ENCODE measurements at regions not wholly inside any gene's neighbourhood (a gene's known extent, or its start where the extent isn't known, plus 50 kb on each side); places are given as distances from the start of the nearest gene placed in this dataset.

DNA sequence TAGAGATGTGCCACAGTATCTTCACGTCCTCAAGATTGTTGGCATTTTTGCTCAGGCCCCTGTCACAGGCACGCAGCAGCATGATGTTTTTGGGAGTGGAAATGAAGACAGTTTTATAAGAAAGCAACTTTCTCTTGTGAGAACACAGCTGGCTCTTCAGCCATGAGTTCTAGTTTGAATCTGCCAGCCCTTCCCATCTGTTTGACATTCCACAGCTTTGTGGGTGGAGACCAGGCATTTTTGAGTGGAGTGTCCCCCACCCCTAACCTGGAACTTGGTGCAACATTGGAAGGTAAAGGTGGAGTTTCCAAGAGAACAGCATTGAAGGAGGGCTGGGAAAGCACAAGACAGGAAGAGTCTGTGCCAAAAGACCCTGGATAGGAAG is 253.1 kb upstream of the IGFBP3 start:
- H3K4me3 ChIP-seq (ENCODE audit: low read depth in 1 of 2, low read length in 2 of 2), result no peak overlapping the region
- no peaks in the 10 kb centered on the region for H3K9me3 ChIP-seq (ENCODE audit: control insufficient read depth in 2 of 2, insufficient read depth in 1 of 2, low read depth in 1 of 2, low read length in 1 of 2)
- WGBS, 2 donors, result 72 to 80% methylated on average over 2 of the region's 2 CpGs
- H3K36me3 ChIP-seq (ENCODE audit: control insufficient read depth in 2 of 2, insufficient read depth in 2 of 2, low read length in 1 of 2), result no peaks in the 10 kb centered on the region
- H3K27me3 ChIP-seq (ENCODE audit: control insufficient read depth in 1 of 2, insufficient read depth in 2 of 2, low read length in 2 of 2), result no peaks in the 10 kb centered on the region
- no peak overlapping the region for H3K27ac ChIP-seq (ENCODE audit: low read depth in 2 of 2, low read length in 1 of 2)
- no peaks in the 10 kb centered on the region for H3K4me1 ChIP-seq (ENCODE audit: control insufficient read depth in 2 of 2, insufficient read depth in 2 of 2, low read length in 1 of 2)

DNA sequence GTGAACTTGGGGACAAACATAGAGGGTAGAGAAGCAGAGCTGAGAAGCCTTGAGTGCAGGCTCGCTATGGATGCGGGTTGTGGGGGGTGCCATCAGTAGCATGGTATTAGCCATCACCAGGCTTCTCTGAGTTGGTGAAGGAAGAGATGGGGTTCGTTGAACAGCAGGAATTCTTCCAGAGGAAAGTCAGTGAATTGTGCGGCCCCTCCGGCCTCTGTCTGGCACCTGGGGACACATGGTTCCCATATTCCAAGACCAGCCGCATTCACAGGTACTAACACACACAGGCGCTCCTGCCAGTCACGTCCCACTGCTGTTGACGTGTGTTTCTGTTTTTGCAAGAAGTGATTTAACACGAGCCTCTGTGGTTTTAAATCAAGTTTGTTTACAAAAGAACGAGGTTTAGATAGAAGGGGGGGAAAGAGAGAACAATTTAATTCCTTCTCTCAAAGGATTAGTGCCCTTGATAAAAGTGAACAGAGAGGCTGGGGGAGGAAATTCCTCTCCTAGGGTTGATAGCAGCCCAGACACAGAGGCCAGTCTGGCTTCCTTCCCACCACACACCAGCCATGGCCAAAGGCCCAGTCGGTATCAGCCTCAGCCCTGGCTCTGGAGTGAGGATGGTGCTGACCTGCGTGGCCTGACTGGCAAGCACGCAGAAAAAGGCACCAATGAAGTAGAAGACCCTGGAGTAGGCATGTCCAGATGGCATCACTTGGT is 252.6 kb upstream of the IGFBP3 start:
- 62 to 69% methylated on average over 14 of the region's 14 CpGs for WGBS, 2 donors
- H3K4me3 ChIP-seq (ENCODE audit: low read depth in 1 of 2, low read length in 2 of 2), result no peak overlapping the region

DNA sequence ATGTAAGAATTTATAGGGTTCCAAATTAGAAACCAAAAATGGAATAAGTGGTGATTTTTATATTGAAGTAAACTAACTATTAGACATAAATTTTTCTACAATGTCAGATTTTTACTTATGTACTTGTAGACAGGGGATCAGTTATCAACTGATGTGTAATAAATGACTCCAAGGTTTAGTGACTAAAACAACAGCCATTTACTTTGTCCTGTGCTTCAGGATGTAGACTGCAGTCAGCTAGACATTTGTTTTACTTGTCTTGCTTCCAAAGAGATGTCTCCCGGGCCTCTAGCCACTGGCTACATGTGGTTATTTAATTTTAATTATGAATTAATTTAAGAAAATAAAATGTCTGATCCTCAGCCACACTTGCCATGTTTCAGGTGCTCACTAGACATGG is 249.7 kb upstream of the IGFBP3 start:
- H3K27me3 ChIP-seq (ENCODE audit: control insufficient read depth in 1 of 2, insufficient read depth in 2 of 2, low read length in 2 of 2), result no peaks in the 10 kb centered on the region
- no peak overlapping the region for H3K27ac ChIP-seq (ENCODE audit: low read depth in 2 of 2, low read length in 1 of 2)
- no peaks in the 10 kb centered on the region for H3K4me1 ChIP-seq (ENCODE audit: control insufficient read depth in 2 of 2, insufficient read depth in 2 of 2, low read length in 1 of 2)
- H3K4me3 ChIP-seq (ENCODE audit: low read depth in 1 of 2, low read length in 2 of 2), result no peak overlapping the region
- no peaks in the 10 kb centered on the region for H3K36me3 ChIP-seq (ENCODE audit: control insufficient read depth in 2 of 2, insufficient read depth in 2 of 2, low read length in 1 of 2)
- H3K9me3 ChIP-seq (ENCODE audit: control insufficient read depth in 2 of 2, insufficient read depth in 1 of 2, low read depth in 1 of 2, low read length in 1 of 2), result no peaks in the 10 kb centered on the region
- WGBS, 2 donors, result 43 to 63% methylated on average over 1 of the region's 1 CpG

More for the DNA sequence above, 252.6 kb upstream of the IGFBP3 start:
- H3K36me3 ChIP-seq (ENCODE audit: control insufficient read depth in 2 of 2, insufficient read depth in 2 of 2, low read length in 1 of 2), result no peaks in the 10 kb centered on the region
- H3K27me3 ChIP-seq (ENCODE audit: control insufficient read depth in 1 of 2, insufficient read depth in 2 of 2, low read length in 2 of 2), result no peaks in the 10 kb centered on the region
- no peaks in the 10 kb centered on the region for H3K9me3 ChIP-seq (ENCODE audit: control insufficient read depth in 2 of 2, insufficient read depth in 1 of 2, low read depth in 1 of 2, low read length in 1 of 2)
- no peaks in the 10 kb centered on the region for H3K4me1 ChIP-seq (ENCODE audit: control insufficient read depth in 2 of 2, insufficient read depth in 2 of 2, low read length in 1 of 2)
- H3K27ac ChIP-seq (ENCODE audit: low read depth in 2 of 2, low read length in 1 of 2), result no peak overlapping the region

DNA sequence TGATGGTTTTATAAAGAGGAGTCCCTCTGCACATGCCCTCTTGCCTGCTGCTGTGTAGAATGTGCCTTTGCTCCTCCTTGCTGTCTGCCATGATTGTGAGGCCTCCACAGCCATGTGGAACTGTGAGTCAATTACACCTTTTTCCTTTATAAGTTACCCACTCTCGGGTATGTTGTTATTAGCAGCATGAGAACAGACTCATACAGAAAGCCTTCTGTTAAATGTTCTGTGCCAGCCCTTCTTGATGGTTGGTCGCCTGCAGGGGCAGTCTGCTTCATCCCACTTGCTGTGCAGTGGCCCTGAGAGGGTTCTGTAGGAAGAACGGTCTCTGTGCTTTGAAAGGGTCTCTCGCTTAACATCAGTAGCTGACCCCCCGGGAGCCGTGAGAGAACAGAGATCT is 248.9 kb upstream of the IGFBP3 start:
- 85 to 88% methylated on average over 6 of the region's 6 CpGs for WGBS, 2 donors
- no peak overlapping the region for H3K4me3 ChIP-seq (ENCODE audit: low read depth in 1 of 2, low read length in 2 of 2)
- H3K27me3 ChIP-seq (ENCODE audit: control insufficient read depth in 1 of 2, insufficient read depth in 2 of 2, low read length in 2 of 2), result no peaks in the 10 kb centered on the region
- no peaks in the 10 kb centered on the region for H3K9me3 ChIP-seq (ENCODE audit: control insufficient read depth in 2 of 2, insufficient read depth in 1 of 2, low read depth in 1 of 2, low read length in 1 of 2)
- H3K4me1 ChIP-seq (ENCODE audit: control insufficient read depth in 2 of 2, insufficient read depth in 2 of 2, low read length in 1 of 2), result no peaks in the 10 kb centered on the region
- no peaks in the 10 kb centered on the region for H3K36me3 ChIP-seq (ENCODE audit: control insufficient read depth in 2 of 2, insufficient read depth in 2 of 2, low read length in 1 of 2)
- H3K27ac ChIP-seq (ENCODE audit: low read depth in 2 of 2, low read length in 1 of 2), result no peak overlapping the region

DNA sequence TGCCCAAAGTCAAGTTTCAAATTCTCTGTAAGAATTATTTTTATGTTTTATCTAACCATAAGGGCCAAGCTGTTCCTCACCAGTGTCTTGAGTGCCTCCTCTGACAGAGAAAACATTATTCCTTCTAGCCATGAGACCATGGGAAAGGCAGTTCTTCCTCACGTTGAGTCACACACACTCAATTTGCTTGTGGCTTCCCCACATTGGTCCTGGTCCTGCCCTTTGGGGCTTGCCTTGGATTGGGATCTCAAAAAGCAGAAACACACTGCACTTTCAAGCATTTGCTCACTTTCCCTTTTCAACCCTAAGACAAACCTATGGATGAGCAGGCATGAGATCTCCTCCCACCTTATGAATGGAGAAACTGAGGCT is 248.3 kb upstream of the IGFBP3 start:
- Histone ChIP-seq H3K4me3 (ENCODE audit: low read depth in 1 of 2, low read length in 2 of 2) (no peak overlapping the region), H3K4me1 (ENCODE audit: control insufficient read depth in 2 of 2, insufficient read depth in 2 of 2, low read length in 1 of 2) (no peaks in the 10 kb centered on the region), H3K27me3 (ENCODE audit: control insufficient read depth in 1 of 2, insufficient read depth in 2 of 2, low read length in 2 of 2) (no peaks in the 10 kb centered on the region), H3K9me3 (ENCODE audit: control insufficient read depth in 2 of 2, insufficient read depth in 1 of 2, low read depth in 1 of 2, low read length in 1 of 2) (no peaks in the 10 kb centered on the region), H3K36me3 (ENCODE audit: control insufficient read depth in 2 of 2, insufficient read depth in 2 of 2, low read length in 1 of 2) (no peaks in the 10 kb centered on the region), H3K27ac (ENCODE audit: low read depth in 2 of 2, low read length in 1 of 2) (no peak overlapping the region)
- WGBS, 2 donors, result 65 to 70% methylated on average over 1 of the region's 1 CpG

DNA sequence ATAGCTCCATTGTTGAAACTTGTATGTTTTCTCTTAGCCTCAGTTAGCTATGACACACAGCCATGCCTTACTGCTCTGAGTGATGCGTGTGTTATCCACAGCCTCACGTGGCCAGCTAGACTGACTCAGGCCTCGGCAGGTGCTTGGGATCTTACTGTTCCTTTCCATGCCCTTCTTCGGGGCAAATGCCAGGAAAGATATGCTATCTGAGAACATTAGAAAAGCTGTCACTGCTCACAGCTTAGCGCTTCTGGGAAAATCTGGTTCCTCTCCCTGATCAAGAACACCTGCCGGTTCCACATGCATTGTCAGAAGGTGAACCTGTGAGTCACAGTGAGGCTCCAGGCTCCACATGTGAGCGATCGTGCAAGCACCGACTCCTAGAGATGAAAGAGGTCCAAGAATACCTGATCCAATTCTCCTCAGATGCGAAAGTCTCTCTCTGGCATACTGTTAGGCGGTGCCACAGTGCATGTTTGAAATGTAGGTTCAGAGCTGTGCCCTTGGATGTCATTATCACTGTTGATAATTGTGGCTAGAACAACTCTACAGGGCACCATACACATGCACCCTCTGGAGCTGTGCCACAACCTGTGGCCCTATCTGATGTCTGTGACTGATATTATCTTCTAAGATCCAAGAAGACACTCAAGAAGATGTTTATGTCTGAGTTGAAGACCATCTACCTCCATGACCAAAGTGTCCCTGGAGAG is 247.8 kb upstream of the IGFBP3 start:
- no peaks in the 10 kb centered on the region for H3K4me1 ChIP-seq (ENCODE audit: control insufficient read depth in 2 of 2, insufficient read depth in 2 of 2, low read length in 1 of 2)
- H3K36me3 ChIP-seq (ENCODE audit: control insufficient read depth in 2 of 2, insufficient read depth in 2 of 2, low read length in 1 of 2), result no peaks in the 10 kb centered on the region
- H3K4me3 ChIP-seq (ENCODE audit: low read depth in 1 of 2, low read length in 2 of 2), result no peak overlapping the region
- no peaks in the 10 kb centered on the region for H3K9me3 ChIP-seq (ENCODE audit: control insufficient read depth in 2 of 2, insufficient read depth in 1 of 2, low read depth in 1 of 2, low read length in 1 of 2)
- no peaks in the 10 kb centered on the region for H3K27me3 ChIP-seq (ENCODE audit: control insufficient read depth in 1 of 2, insufficient read depth in 2 of 2, low read length in 2 of 2)
- H3K27ac ChIP-seq (ENCODE audit: low read depth in 2 of 2, low read length in 1 of 2), result no peak overlapping the region
- WGBS, 2 donors, result 55 to 70% methylated on average over 11 of the region's 11 CpGs

DNA sequence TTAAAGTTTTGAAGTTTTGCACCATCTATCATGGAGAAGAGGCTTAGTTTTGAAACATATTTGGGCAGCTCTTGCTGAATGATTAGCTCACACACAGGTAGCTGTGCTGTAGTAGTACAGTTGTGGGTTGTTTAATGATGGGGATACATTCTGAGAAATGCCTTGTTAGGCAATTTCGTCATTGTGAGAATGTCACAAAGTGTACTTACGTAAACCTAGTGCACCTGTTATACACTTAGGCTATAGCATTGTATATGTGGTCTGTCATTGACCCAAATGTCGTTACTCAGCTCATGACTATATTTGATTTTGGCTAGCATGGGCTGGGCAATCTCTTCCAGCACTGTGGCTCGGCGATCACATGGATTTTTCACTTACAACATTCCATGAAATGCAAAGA is 247.2 kb upstream of the IGFBP3 start:
- Histone ChIP-seq H3K9me3 (ENCODE audit: control insufficient read depth in 2 of 2, insufficient read depth in 1 of 2, low read depth in 1 of 2, low read length in 1 of 2) (no peaks in the 10 kb centered on the region), H3K27ac (ENCODE audit: low read depth in 2 of 2, low read length in 1 of 2) (no peak overlapping the region), H3K4me3 (ENCODE audit: low read depth in 1 of 2, low read length in 2 of 2) (no peak overlapping the region), H3K27me3 (ENCODE audit: control insufficient read depth in 1 of 2, insufficient read depth in 2 of 2, low read length in 2 of 2) (no peaks in the 10 kb centered on the region), H3K4me1 (ENCODE audit: control insufficient read depth in 2 of 2, insufficient read depth in 2 of 2, low read length in 1 of 2) (no peaks in the 10 kb centered on the region), H3K36me3 (ENCODE audit: control insufficient read depth in 2 of 2, insufficient read depth in 2 of 2, low read length in 1 of 2) (no peaks in the 10 kb centered on the region)
- 66 to 72% methylated on average over 5 of the region's 5 CpGs for WGBS, 2 donors

DNA sequence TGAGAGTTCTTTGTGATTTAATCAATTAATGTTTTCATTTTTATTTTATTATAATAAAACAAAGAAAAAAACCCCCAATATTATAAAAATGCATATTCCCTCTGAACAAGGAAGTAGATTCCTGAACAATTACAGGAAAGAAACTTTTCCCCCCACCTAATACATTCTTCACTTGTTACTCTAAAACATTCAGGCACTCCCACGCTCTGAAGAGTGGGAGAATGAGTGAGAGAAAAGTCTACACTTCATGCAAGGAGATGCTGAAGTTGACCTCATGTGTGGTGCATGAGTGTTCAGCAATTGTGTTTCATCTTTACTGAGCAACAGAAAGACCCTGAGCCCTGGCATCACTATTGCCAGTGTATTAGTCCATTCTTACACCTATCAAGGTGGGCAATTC is 244.2 kb upstream of the IGFBP3 start:
- 87 to 95% methylated on average over 1 of the region's 1 CpG for WGBS, 2 donors
- Histone ChIP-seq H3K27me3 (ENCODE audit: control insufficient read depth in 1 of 2, insufficient read depth in 2 of 2, low read length in 2 of 2) (no peaks in the 10 kb centered on the region), H3K27ac (ENCODE audit: low read depth in 2 of 2, low read length in 1 of 2) (no peak overlapping the region), H3K9me3 (ENCODE audit: control insufficient read depth in 2 of 2, insufficient read depth in 1 of 2, low read depth in 1 of 2, low read length in 1 of 2) (no peaks in the 10 kb centered on the region), H3K36me3 (ENCODE audit: control insufficient read depth in 2 of 2, insufficient read depth in 2 of 2, low read length in 1 of 2) (no peaks in the 10 kb centered on the region), H3K4me1 (ENCODE audit: control insufficient read depth in 2 of 2, insufficient read depth in 2 of 2, low read length in 1 of 2) (peaks cover 0 to 3% of the 10 kb centered on the region in 2 donors), H3K4me3 (ENCODE audit: low read depth in 1 of 2, low read length in 2 of 2) (no peak overlapping the region)

DNA sequence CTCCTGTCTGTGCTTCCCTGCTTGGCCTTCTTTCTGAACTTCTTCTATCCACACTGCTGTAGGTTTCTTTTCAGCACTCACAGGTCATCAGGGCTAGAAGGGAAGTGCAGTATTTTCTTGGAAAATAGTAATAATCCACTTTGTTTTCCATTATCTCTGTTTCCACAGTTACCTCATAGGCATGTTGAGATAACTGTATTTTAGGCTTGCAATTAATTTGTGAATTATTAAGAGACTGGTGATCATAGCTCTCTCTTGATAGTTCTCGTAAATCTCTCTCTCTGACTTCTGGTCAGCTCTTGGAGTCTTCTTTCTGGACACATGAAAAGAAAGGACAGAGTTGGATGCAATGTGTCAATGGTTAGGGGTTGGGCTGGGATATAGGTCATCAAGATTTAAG is 243.6 kb upstream of the IGFBP3 start:
- H3K27ac ChIP-seq (ENCODE audit: low read depth in 2 of 2, low read length in 1 of 2), result no peak overlapping the region
- 48 to 94% methylated on average over 1 of the region's 1 CpG for WGBS, 2 donors
- no peak overlapping the region for H3K4me3 ChIP-seq (ENCODE audit: low read depth in 1 of 2, low read length in 2 of 2)
- H3K4me1 ChIP-seq (ENCODE audit: control insufficient read depth in 2 of 2, insufficient read depth in 2 of 2, low read length in 1 of 2), result peaks cover 0 to 3% of the 10 kb centered on the region in 2 donors
- H3K27me3 ChIP-seq (ENCODE audit: control insufficient read depth in 1 of 2, insufficient read depth in 2 of 2, low read length in 2 of 2), result no peaks in the 10 kb centered on the region
- no peaks in the 10 kb centered on the region for H3K36me3 ChIP-seq (ENCODE audit: control insufficient read depth in 2 of 2, insufficient read depth in 2 of 2, low read length in 1 of 2)
- H3K9me3 ChIP-seq (ENCODE audit: control insufficient read depth in 2 of 2, insufficient read depth in 1 of 2, low read depth in 1 of 2, low read length in 1 of 2), result no peaks in the 10 kb centered on the region

DNA sequence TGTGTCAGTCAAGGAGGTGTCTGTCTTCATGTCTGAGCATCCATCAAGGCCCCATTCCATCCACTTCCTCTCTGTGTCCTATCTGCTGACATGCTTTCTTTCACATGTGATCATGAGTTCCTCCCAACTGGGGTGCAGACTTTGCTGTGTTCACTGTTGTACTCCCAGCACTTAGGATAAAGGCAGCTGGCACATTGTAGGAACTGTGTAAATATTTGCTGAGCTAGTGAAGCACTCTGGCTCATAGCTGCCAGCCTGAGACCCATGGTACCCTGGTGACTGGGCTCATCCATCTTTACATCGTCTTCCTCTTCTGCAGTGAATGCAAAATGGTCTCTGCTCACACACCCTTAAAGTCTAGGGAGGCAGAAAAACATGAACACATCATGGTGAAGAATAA is 242.2 kb upstream of the IGFBP3 start:
- no peaks in the 10 kb centered on the region for H3K27me3 ChIP-seq (ENCODE audit: control insufficient read depth in 1 of 2, insufficient read depth in 2 of 2, low read length in 2 of 2)
- H3K4me3 ChIP-seq (ENCODE audit: low read depth in 1 of 2, low read length in 2 of 2), result no peak overlapping the region
- H3K27ac ChIP-seq (ENCODE audit: low read depth in 2 of 2, low read length in 1 of 2), result no peak overlapping the region
- 82 to 89% methylated on average over 1 of the region's 1 CpG for WGBS, 2 donors
- no peaks in the 10 kb centered on the region for H3K36me3 ChIP-seq (ENCODE audit: control insufficient read depth in 2 of 2, insufficient read depth in 2 of 2, low read length in 1 of 2)
- H3K4me1 ChIP-seq (ENCODE audit: control insufficient read depth in 2 of 2, insufficient read depth in 2 of 2, low read length in 1 of 2), result peaks cover 0 to 3% of the 10 kb centered on the region in 2 donors
- H3K9me3 ChIP-seq (ENCODE audit: control insufficient read depth in 2 of 2, insufficient read depth in 1 of 2, low read depth in 1 of 2, low read length in 1 of 2), result no peaks in the 10 kb centered on the region

Measured in esophagus (tissue), 2 donors.